MM.1S (cell line): ENCODE measurements at regions not wholly inside any gene's neighbourhood (a gene's known extent, or its start where the extent isn't known, plus 50 kb on each side); places are given as distances from the start of the nearest gene placed in this dataset.

ENCODE experiments used
- DNase-seq: peaks from one replicate; pipeline ENCODE4 v3.0.0-alpha.2; 2015
- H2AFZ ChIP-seq: fragments of 300-600 bp; sonication (generic); 2 replicates; pipeline ENCODE4 v1.6.0; 2016; ENCODE audit warnings: antibody characterized with exemption, low read length
- H3F3A ChIP-seq: fragments of 300-600 bp; sonication (generic); 2 replicates; pipeline ENCODE4 v1.6.1; 2016; ENCODE audit warnings: mild to moderate bottlenecking, antibody characterized with exemption, low read length, moderate library complexity, mixed read lengths; ENCODE audit not compliant: insufficient read depth
- H3K27ac ChIP-seq: fragments of 300-600 bp; sonication (generic); 2 replicates; pipeline ENCODE4 v1.5.1; 2016; ENCODE audit warnings: mild to moderate bottlenecking, low read length
- H3K27me3 ChIP-seq: fragments of 300-600 bp; sonication (generic); replicated peaks from 2 replicates; pipeline ENCODE4 v1.6.0; 2016; ENCODE audit warnings: low read length; ENCODE audit not compliant: insufficient read depth
- H3K36me3 ChIP-seq: fragments of 300-600 bp; sonication (generic); replicated peaks from 2 replicates; pipeline ENCODE4 v1.6.1; 2016; ENCODE audit warnings: mild to moderate bottlenecking, low read length, mixed read lengths; ENCODE audit not compliant: insufficient read depth
- H3K4me1 ChIP-seq: fragments of 300-600 bp; sonication (generic); 2 replicates; pipeline ENCODE4 v1.6.1; 2016; ENCODE audit warnings: low read length, mixed read lengths
- H3K4me2 ChIP-seq: fragments of 300-600 bp; sonication (generic); 2 replicates; pipeline ENCODE4 v1.6.0; 2016; ENCODE audit warnings: low read depth, low read length
- H3K4me3 ChIP-seq: fragments of 300-600 bp; sonication (generic); 2 replicates; pipeline ENCODE4 v1.5.1; 2016; ENCODE audit warnings: low read length, mixed read lengths
- H3K79me2 ChIP-seq: fragments of 300-600 bp; sonication (generic); 2 replicates; pipeline ENCODE4 v1.6.1; 2016; ENCODE audit warnings: mixed run types, low read length, mixed read lengths
- H3K9ac ChIP-seq: fragments of 300-600 bp; sonication (generic); 2 replicates; pipeline ENCODE4 v1.6.1; 2016; ENCODE audit warnings: low read length, mixed read lengths
- H3K9me2 ChIP-seq: fragments of 300-600 bp; sonication (generic); replicated peaks from 2 replicates; pipeline ENCODE4 v1.6.1; 2016; ENCODE audit warnings: mild to moderate bottlenecking, low read length, mixed read lengths; ENCODE audit not compliant: insufficient read depth
- H3K9me3 ChIP-seq: fragments of 300-600 bp; sonication (generic); replicated peaks from 2 replicates; pipeline ENCODE4 v1.6.1; 2016; ENCODE audit warnings: mild to moderate bottlenecking, low read length, mixed read lengths; ENCODE audit not compliant: insufficient read depth
- H4K20me1 ChIP-seq: fragments of 300-600 bp; sonication (generic); 2 replicates; pipeline ENCODE4 v1.6.1; 2016; ENCODE audit warnings: mild to moderate bottlenecking, low read length, moderate library complexity, mixed read lengths; ENCODE audit not compliant: insufficient read depth
- EZH2 ChIP-seq: fragments of 300-600 bp; sonication (generic); optimal IDR thresholded peaks from 2 replicates; pipeline ENCODE3; 2017; ENCODE audit warnings: low read depth, mild to moderate bottlenecking, antibody characterized with exemption, low read length, mixed read lengths
- EZH2phosphoT487 ChIP-seq: fragments of 300-600 bp; sonication (generic); IDR thresholded peaks from 2 replicates; pipeline ENCODE4 v1.6.1; 2018; ENCODE audit warnings: antibody characterized with exemption, low read length
- TF ChIP-seq, protein P1 (sequence below): fragments of 300-600 bp; sonication (generic); IDR thresholded peaks from 2 replicates; pipeline ENCODE4 v1.5.1; 2016; ENCODE audit warnings: antibody characterized with exemption, low read length, mixed read lengths

DNA sequence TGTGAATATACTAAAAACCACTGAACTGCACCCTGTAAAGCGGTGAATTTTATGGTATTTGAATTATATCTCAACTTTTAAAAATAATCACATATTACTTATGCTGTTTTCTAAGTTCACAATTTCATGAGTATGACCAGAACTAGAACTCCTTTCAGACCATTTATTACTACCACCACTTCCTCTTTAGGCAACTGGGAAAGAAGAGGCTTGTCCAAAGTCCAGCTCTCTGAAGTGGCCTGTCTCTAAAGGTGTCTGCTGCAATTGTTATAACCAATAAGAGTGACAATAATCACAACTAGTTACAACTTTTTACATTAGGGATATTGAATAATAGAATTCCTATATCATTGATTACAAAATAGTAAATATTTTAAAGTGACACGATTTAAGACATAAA is 267.9 kb upstream of the PIK3C3 start:
- no peak overlapping the region for H3K27ac ChIP-seq
- DNase-seq: no peak
- no peak overlapping the region for H3K4me3 ChIP-seq
- H3K9me3 ChIP-seq: no peaks in the 10 kb centered on the region
- H3F3A ChIP-seq: no peaks in the 10 kb centered on the region
- no peak for TF ChIP-seq EZH2
- TF ChIP-seq, protein P1, sequence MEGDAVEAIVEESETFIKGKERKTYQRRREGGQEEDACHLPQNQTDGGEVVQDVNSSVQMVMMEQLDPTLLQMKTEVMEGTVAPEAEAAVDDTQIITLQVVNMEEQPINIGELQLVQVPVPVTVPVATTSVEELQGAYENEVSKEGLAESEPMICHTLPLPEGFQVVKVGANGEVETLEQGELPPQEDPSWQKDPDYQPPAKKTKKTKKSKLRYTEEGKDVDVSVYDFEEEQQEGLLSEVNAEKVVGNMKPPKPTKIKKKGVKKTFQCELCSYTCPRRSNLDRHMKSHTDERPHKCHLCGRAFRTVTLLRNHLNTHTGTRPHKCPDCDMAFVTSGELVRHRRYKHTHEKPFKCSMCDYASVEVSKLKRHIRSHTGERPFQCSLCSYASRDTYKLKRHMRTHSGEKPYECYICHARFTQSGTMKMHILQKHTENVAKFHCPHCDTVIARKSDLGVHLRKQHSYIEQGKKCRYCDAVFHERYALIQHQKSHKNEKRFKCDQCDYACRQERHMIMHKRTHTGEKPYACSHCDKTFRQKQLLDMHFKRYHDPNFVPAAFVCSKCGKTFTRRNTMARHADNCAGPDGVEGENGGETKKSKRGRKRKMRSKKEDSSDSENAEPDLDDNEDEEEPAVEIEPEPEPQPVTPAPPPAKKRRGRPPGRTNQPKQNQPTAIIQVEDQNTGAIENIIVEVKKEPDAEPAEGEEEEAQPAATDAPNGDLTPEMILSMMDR: no peak
- TF ChIP-seq EZH2phosphoT487: no peak
- no peaks in the 10 kb centered on the region for H3K79me2 ChIP-seq
- no peaks in the 10 kb centered on the region for H3K36me3 ChIP-seq
- H3K4me2 ChIP-seq: no peak overlapping the region
- no peak overlapping the region for H2AFZ ChIP-seq
- H3K27me3 ChIP-seq: no peaks in the 10 kb centered on the region
- no peaks in the 10 kb centered on the region for H3K9me2 ChIP-seq
- H3K9ac ChIP-seq: no peak overlapping the region
- no peaks in the 10 kb centered on the region for H3K4me1 ChIP-seq
- H4K20me1 ChIP-seq: no peaks in the 10 kb centered on the region

DNA sequence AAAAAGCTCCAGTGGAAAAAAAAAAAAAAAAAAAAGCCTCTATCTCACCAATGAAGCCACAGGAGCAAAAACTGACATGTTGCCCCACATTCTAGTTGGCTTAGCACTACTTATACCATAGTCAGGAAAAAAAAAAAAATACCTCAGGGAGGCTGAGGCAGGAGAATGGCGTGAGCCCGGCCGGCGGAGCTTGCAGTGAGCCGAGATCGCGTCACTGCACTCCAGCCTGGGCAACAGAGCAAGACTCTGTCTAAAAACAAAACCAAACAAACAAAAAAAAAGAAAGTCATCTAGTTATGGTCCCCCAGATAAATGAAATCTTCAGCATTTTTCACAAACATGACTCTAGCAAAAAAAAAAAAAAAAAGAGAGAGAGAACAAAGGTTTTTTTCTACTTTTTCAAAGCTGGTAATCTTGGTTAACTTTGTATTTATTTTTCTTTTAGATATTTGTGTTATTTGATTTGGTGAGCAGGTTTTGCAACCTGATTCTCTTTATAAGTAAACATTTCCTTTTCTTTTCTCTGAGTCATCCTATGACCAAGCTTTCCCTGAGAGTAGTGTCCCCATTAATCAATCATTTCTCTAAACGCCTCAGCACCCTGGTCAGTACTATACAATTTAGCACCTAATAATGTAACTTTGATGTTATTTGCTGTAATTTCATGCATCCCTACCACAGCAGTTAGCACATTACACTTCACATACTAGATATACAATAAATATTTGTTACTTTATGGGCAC is 273.7 kb upstream of the PIK3C3 start:
- no peaks in the 10 kb centered on the region for H3K9me2 ChIP-seq
- H3K79me2 ChIP-seq: no peaks in the 10 kb centered on the region
- no peaks in the 10 kb centered on the region for H3K4me1 ChIP-seq
- no peak overlapping the region for H3K27ac ChIP-seq
- H3K9ac ChIP-seq: no peak overlapping the region
- H3K27me3 ChIP-seq: no peaks in the 10 kb centered on the region
- no peak overlapping the region for H3K4me2 ChIP-seq
- no peaks in the 10 kb centered on the region for H3K36me3 ChIP-seq
- no peak for DNase-seq
- no peak overlapping the region for H3K4me3 ChIP-seq
- no peak overlapping the region for H2AFZ ChIP-seq
- TF ChIP-seq, protein P1: no peak
- no peak for TF ChIP-seq EZH2
- TF ChIP-seq EZH2phosphoT487: no peak
- H4K20me1 ChIP-seq: no peaks in the 10 kb centered on the region
- no peaks in the 10 kb centered on the region for H3F3A ChIP-seq
- H3K9me3 ChIP-seq: no peaks in the 10 kb centered on the region

DNA sequence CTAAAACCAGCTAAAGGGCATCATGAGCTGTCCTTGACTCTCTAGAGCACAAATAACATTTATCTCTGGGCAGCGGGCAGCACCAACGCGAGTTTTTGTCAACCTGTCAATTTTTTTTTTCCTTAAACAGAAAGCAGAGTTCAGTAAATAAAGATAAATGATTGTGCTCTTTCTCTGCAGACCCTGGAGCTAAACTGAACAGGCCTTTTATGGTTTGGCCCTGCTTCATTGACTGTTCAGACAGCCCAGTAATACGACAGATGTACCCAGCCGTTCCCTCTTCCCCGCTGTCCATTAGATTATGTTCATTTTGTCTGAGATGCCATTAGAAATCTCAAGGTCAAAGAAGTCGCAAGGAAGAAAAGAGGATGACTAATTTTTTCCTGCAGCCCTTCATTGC is 280.5 kb upstream of the PIK3C3 start:
- no peaks in the 10 kb centered on the region for H3K9me3 ChIP-seq
- no peak overlapping the region for H2AFZ ChIP-seq
- no peaks in the 10 kb centered on the region for H3K9me2 ChIP-seq
- H3K36me3 ChIP-seq: no peaks in the 10 kb centered on the region
- H3K4me1 ChIP-seq: no peaks in the 10 kb centered on the region
- no peaks in the 10 kb centered on the region for H3K27me3 ChIP-seq
- H3K9ac ChIP-seq: no peak overlapping the region
- TF ChIP-seq EZH2phosphoT487 (no peak), EZH2 (no peak)
- TF ChIP-seq, protein P1: no peak
- no peak overlapping the region for H3K4me2 ChIP-seq
- H4K20me1 ChIP-seq: no peaks in the 10 kb centered on the region
- H3K79me2 ChIP-seq: no peaks in the 10 kb centered on the region
- no peak for DNase-seq
- H3K4me3 ChIP-seq: no peak overlapping the region
- no peaks in the 10 kb centered on the region for H3F3A ChIP-seq
- H3K27ac ChIP-seq: no peak overlapping the region
